HG03025 (cell line): ENCODE measurements at regions not wholly inside any gene's neighbourhood (a gene's known extent, or its start where the extent isn't known, plus 50 kb on each side); places are given as distances from the start of the nearest gene placed in this dataset.
A peak's percentile ranks its signal among the peaks of the same experiment; 100 is the strongest.

Experiments used
- ATAC-seq: cut with Tn5 transposase; IDR thresholded peaks from one replicate; pipeline ENCODE4 v1.9.1; 2021; ENCODE audit warnings: mild to moderate bottlenecking, moderate library complexity; ENCODE audit not compliant: unreplicated experiment, low FRiP score

DNA sequence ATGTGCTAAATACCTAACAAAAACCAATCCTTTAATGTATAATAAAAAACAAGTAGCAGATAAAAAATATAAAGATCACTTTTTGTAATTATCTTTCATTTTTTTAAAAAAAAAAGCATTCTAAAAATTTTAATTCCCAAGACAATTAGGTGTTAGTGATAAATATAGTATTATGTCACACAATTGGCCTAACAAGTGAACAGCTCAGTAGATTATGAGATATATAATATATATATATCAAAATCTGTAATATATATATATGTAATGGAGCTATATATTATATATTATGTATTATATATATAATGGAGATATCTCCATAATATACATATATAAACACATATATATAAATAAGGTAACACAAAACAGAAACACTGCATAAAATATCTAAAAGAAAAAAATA lies 1531.1 kb upstream of the MIR17HG start:
- no peak for ATAC-seq

DNA sequence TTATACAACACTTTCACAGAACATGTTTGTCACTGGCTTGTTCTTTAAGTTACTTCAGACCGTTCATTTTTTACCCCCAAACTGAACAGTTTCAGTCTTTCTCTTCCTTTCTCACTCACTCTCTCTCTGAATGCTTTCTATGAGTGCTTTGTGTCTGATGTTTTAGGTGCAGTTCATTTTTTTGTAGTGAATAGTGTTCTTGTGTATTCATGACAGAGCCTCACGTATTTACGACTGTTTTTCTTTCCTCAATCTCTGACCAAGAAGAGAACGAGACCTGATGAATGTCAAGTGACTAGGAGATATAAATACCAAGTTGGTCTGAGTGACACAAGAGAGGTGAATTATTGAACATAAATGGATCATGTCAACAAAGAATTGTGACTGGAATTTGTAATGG lies 1525.0 kb upstream of the MIR17HG start:
- no peak for ATAC-seq

DNA sequence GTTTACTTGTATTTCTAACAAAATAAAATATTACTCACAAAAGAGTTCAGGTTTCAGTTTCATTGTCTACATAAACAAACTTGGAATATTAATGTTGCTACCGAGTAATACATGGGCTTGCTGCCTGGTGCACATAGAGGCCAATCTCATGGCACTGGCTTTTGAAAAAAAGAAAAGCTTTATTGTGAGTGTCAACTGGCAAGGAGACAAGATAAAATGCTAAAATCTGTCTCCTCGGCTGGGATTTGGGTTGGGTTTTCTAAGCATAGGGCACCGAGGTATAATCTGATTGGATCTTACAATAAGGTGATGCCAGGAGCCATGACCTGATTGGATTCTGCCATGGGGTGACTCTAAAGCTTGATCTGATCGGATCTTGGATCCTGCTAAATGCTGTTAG lies 1519.9 kb upstream of the MIR17HG start:
- ATAC-seq, result no peak

DNA sequence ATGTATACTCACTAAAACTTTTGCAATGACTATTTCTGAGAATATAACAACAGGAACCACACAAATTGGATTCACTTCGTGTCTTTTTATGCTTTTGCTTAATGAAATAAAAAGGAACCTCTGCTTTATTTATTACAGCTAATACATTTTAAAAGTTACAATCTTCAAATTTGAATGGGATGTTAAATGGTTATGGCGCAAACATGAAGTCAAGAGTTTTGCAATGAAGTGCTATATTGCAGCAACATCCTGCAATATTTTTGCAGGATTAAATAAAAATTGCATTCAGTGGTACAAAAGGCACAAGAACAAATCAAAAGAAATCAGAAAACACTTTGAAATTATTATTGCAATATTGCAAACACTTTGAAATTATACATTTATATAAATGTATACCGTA lies 1519.0 kb upstream of the MIR17HG start:
- ATAC-seq, result no peak

DNA sequence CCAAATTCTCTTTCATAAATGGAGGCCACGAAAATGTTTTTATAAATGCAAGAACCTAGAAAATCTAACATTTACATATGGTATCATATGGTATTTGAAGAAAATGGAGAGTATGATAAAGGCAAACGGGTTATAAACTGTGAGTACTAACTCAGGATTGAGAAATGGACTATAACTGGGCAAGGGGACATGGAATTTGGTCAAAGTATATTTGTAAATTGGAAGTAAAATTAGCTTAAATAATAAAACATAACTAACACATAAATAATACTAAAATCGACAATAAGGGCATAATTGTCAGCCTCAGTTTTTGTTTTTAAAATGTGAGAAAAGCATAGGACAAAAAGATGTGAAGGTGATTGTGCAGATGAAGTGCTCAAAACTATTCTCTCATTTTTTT lies 1516.3 kb upstream of the MIR17HG start:
- ATAC-seq, result no peak

DNA sequence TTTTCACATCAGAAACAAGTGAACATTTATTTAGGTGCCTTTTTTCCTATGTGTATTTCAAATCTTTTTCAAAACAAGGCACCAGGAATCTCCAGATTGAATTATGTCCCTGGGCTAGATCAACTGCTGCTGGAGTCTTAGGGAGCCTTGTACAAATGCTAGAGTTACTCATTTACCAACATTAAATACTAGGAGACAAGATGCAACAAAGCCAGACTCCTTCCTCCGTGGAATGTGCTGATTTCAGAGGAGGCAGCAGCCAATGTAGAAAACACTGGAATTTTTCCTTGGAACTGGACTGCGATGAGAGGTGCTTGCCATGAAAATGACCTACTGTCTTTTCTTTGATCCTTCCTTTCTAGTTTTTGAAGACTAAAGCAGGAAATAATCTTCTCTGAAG lies 1514.7 kb upstream of the MIR17HG start:
- no peak for ATAC-seq

DNA sequence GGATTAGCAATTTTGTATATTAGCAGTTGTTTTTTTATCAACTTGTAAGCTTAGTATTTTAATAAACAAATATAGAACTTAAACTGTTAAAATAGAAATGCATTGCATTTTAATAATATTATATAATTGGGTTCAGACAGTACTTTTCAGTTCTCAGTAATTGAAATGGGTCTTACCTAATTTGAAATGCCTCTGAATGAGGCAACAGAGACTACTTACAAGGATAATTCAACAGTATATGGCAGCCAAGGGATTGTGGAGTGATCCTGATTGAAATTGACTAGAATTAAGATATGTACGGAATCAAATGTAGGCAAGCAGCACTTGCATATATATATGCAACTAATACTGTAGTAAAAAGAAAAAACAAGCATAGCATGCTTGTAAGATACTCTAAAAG lies 1503.9 kb upstream of the MIR17HG start:
- no peak for ATAC-seq

DNA sequence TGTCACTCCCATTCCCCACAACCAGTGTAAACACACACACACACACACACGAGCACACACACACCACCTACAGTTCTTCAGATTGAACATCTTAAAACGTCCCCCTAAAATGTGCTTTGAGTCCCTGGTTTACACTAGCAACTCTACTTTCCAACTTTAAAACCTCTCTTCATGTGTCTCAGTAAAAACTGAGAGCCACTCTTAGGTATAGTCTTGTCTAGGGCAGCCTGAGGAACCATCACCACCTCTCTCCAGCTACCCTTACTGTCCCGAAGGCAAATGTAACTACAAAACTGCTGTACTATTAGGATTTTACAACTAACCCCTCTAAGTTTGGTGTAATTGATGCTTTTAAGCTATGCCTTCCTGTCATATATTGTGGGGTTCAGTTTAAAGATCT lies 1501.6 kb upstream of the MIR17HG start:
- no peak for ATAC-seq

DNA sequence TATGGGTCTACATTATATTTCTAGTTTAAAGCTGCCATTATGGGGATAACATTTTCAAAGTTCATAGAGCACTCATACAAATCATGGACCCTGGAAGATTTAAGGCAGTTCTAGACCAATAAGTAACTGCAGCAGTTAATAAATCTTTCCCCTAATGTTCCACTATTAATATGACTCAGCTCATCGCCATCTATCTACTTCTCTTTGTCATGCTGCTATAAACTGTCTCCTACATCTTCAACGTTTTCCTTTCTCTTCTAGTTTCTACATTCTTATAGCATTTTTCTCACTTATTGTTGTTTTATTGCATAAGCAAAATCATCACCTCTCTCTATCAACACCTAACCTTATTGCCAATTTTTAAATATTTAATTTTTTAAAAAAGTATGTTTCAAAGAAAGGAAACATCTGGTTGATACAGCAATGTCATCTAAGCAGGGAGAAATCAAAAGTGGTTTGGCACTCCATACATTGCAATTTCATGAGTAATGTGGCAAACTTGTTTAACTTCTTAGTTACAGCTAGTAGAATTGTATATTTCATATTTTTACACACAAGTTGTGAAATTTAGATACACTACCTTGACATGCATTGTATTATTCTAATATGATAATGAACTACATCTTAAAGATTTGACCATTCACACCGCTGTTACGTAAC lies 1500.4 kb upstream of the MIR17HG start:
- no peak for ATAC-seq

DNA sequence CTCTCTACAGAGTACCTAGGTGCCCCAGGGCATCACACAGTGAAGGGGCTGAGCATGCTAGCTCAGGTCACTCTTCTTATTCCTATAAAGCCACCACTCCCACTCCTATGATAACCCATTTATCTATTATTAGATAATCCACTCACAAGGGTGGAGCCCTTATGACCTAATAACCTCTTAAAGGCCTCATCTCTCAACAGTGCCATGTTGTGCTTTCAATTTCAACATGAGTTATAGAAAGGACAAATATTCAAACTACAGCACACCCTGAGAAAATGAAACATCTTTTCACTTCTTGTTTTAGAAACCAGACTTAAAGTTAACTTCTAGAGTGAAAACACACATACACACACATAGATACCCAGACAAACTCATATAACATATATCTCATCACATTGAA lies 1494.9 kb upstream of the MIR17HG start:
- peak; percentile 75 for ATAC-seq

DNA sequence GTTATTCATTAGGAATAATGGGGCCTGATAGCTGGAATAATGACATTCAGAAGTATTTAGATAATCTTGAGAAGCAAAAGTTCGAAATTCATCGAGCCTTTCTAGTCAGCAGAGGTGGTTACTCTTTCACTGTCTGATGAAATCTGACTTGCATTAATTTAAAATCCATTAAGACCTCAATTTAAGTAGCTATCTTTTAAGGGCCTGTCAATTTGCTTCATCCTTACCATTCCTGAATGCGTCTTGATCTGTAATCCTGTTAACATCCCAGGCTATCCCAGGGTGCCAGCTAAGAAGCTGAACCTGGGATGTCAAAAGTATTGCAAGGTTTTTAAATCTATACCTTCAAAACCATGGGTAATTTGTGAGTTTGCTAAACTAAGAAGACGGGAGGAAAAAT lies 1491.0 kb upstream of the MIR17HG start:
- no peak for ATAC-seq

DNA sequence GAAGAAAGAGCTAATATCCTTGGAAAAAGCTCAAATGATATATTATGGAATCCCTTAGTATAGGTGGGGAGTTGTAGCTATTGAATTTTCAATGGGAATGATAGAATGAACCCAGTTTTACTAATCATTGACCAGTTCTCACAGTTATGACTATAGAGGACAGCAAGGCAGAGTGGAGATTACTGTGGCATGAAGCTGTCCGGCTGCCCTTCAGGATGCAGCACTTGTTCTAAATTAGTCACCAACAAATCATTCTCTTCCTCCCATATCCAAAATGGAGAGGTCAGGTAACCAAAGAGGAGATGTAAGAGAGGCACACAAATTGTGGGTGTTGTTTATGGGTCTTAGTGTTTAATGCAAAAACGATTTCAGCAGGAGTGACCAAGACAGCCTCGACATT lies 1490.0 kb upstream of the MIR17HG start:
- no peak for ATAC-seq

DNA sequence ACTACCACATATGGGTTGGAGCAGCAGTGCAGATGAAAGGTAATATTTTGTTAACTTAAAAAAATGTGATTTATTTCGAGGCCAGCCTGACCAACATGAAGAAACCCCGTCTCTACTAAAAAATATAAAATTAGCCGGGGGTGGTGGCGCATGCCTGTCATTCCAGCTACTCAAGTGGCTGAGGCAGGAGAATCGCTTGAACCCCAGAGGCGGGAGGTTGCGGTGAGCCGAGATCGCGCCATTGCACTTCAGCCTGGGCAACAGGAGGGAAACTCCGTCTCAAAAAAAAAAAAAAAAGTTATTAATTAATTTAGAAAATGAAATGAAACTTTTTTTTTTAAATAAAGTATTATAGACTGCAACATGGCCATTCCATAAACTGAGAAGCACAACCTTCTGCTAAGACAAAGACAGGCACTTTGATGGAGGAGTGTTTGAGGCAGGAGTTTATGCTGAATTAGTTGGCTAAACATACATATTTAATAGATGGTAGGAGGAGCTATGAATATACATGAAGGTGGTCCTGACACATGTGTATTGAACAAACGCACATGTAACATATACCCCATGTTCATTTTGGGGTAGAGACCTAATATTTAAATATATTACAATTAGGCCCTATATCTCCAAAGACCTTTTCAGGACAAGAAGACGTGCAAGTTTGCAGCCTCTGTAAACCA lies 1485.3 kb upstream of the MIR17HG start:
- no peak for ATAC-seq

DNA sequence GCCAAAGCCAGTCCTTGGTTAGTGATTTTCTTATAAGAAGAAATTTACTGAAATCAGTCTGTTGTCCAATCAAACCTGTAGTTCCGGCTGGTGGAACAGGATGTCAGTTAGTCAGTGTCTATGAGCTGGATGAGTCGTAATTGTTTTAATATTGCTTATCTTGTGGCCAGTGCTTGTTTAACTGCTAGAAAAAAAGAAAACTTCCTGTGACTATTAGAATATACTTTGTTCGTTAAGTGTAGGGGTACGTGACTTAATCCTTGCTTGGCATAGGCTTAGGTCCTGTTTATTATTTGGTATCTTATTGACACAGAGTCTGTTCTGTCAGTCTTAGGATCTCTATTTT lies 1484.8 kb upstream of the MIR17HG start:
- ATAC-seq, result no peak

DNA sequence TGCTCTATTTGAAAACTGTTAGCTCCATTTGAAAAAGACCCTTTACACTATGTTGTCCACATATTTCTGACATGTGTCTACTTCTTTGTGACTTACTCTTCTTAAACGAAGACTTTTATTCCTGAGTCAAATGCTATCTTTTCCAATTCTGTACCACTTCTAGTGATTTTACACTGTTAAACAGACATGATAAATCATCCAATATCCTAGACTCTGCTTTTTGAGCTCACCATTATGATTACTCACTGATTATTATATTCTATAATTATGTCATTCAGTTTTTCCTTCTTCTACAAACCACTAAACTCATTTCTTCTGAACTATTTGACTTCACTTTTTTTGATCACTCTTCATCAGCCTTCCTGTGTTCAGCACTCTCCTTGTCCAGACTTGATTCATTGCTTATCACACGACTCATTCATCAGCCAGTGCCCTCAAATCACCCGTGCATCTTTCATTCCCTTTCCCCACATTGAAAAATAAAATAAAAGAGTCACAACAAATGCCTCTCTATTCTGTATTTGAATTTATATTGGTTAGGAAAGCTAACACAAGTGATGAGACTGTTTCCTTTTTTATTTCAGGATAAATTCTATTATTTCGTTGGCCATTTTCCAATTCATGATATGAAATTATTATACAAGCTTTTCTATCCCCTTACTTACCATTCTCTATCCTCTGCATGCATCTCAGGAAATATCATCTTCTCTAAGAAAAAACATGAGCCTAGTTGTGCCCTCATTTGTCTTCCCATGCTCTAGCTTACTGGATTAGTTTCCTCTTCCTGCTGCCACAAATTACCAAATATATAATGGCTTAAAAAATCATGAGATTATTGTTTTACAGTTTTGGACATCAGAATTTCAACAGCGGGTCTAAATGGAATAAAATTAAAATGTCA lies 1482.1 kb upstream of the MIR17HG start:
- no peak for ATAC-seq

DNA sequence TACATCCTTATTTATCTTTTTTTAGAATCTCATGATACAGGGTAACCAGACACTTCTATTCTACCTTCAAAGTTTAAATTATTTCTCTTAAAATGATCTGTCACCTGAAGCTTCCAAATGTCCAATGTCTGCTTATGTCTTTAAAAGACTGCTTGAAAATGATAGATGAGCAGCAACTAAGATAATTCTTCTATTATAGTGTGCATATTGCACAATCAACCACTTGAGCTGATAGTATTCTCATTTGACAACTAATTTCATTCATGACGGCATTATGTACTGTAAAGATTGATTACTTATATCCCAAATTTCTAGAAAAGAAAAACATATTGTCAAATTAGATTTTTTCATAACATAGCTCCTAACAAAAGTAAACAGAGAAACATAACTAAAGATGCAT lies 1478.2 kb upstream of the MIR17HG start:
- no peak for ATAC-seq

DNA sequence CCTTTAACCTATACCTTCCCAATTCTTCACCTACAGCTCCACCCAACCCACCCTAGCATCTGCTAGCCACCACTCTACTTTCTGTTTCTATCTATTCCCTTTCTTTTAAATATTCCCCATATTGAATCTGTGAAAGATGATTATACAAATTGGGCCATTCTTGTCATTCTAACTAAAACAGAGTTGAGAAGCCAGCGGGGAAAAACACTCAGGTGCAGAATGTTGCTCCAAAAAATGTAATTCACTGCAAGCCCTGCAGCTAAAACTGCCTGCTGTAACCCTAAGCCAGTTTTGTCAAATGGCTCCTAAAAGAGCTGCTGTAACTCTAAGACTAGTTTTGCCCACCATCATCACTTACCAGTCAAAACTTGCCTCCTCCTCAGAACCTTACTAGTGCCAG lies 1468.6 kb upstream of the MIR17HG start:
- no peak for ATAC-seq

DNA sequence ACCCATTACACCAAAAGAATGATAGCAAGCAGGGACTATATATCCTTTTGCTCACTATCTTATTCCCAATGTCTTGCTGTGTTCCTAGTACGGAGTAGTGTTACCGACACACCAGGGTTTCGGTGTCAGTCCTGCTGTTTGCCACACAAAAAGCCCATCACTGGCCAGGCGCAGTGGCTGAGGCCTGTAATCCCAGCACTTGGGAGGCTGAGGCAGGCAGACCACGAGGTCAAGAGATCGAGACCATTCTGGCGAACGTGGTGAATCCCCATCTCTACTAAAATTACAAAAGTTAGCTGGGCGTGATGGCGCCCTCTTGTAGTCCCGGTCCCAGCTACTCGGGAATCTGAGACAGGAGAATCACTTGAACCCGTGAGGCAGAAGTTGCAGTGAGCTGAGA lies 1467.3 kb upstream of the MIR17HG start:
- no peak for ATAC-seq

DNA sequence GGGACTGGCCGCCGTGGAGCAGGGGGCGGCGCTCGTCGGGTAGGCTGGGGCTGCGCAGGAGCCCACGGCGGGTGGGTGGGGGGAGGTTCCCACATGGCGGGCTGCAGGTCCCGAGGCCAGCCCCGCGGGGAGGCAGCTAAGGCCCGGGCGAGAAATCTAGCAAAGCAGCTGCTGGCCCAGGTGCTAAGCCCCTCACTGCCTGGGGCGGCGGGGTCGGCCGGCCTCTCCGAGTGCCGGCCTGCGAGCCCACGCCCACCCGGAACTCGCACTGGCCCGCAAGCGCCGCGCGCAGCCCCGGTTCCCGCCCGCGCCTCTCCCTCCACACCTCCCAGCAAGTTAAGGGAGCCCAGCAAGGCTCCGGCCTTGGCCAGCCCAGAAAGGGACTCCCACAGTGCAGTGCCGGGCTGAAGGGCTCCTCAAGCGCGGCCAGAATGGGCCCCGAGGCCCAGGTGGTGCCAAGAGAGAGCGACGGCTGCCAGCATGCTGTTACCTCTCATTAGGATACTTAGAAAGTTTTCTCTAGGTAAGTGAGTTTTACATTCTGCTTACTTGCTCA lies 1463.5 kb upstream of the MIR17HG start:
- ATAC-seq, result no peak

DNA sequence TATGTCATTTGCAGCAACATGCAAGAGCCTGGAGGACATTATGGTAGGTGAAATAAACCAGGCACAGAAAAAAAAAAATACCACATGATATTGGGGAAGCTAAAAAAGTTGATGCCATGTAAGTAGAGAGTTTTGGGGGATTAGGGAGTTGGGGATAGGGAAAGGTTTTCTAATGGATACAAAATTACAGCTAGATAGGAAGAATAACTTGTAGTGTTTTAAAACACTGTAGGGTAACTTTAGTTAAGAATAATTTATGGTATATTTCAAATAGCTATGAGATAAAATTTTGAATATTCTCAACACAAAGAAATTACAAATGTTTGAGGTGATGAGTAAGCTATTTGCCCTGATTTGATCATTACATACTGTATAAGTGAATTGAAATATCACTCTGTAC lies 1456.7 kb upstream of the MIR17HG start:
- no peak for ATAC-seq

DNA sequence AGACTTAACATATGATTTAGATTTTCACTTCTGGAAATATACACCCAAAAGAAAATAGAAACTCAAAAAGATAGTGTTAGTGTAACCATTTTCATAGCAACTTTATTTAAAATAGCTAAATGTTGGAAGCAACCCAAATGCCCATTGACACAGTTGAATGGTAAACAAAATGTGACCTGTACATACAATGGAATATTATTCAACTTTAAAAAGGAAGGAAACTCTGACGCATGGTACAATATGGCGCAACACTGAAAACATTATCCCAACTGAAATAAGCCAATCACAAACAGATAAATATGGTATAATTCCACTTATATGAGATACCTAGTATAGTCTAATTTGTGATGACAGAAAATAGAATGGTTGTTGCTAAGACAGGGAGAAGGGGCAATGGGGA lies 1456.1 kb upstream of the MIR17HG start:
- no peak for ATAC-seq
